Spleen (tissue), 11 donors: ENCODE measurements at regions not wholly inside any gene's neighbourhood (a gene's known extent, or its start where the extent isn't known, plus 50 kb on each side); places are given as distances from the start of the nearest gene placed in this dataset.

Experiments used
- DNase-seq: peaks from one replicate; pipeline ENCODE4 v3.0.0-alpha.2; 2020
- H3K27ac ChIP-seq, 8 donors: fragments of 200-600 bp; sonication (generic) in 7 of 8; 1 replicate in 4 of 8; 2 replicates in 4 of 8; pipeline versions ENCODE4 v1.5.0 to v1.8.0; 2016 to 2021; ENCODE audit warnings: inconsistent platforms in 4 of 8, mild to moderate bottlenecking in 4 of 8, moderate library complexity in 1 of 8
- H3K27me3 ChIP-seq, 7 donors: fragments of 200-600 bp; sonication (generic) in 6 of 7; replicated peaks in 1 of 7; 1 replicate in 4 of 7; 2 replicates in 3 of 7; pipeline versions ENCODE4 v1.5.0 to v1.8.0; 2016 to 2021; ENCODE audit warnings: inconsistent platforms in 3 of 7, mild to moderate bottlenecking in 1 of 7
- H3K36me3 ChIP-seq, 6 donors: fragments of 200-600 bp; sonication (generic) in 5 of 6; 1 replicate in 4 of 6; 2 replicates in 2 of 6; pipeline versions ENCODE4 v1.5.0 to v1.8.0; 2016 to 2021; ENCODE audit warnings: inconsistent platforms in 2 of 6
- H3K4me1 ChIP-seq, 6 donors: fragments of 200-600 bp; sonication (generic) in 5 of 6; 1 replicate in 3 of 6; 2 replicates in 3 of 6; pipeline versions ENCODE4 v1.5.0 to v1.8.0; 2016 to 2021; ENCODE audit warnings: inconsistent platforms in 3 of 6
- H3K4me3 ChIP-seq, 8 donors: fragments of 200-600 bp; sonication (generic) in 7 of 8; 1 replicate in 4 of 8; 2 replicates in 4 of 8; pipeline versions ENCODE4 v1.5.0 to v1.8.0; 2016 to 2021; ENCODE audit warnings: inconsistent platforms in 4 of 8, mild to moderate bottlenecking in 4 of 8, moderate library complexity in 2 of 8
- H3K9me3 ChIP-seq, 8 donors: fragments of 200-600 bp; sonication (generic) in 7 of 8; 1 replicate in 4 of 8; 2 replicates in 4 of 8; pipeline versions ENCODE4 v1.5.0 to v1.8.0; 2016 to 2021; ENCODE audit warnings: inconsistent platforms in 4 of 8
- POLR2A ChIP-seq, 3 donors: fragments of 450-650 bp; IDR thresholded peaks; one replicate each; pipeline ENCODE4 v1.5.1; 2017; ENCODE audit warnings: antibody characterized with exemption in 3 of 3, mild to moderate bottlenecking in 1 of 3
- POLR2AphosphoS5 ChIP-seq, 3 donors: sonication (generic); formaldehyde crosslinking; IDR thresholded peaks; one replicate each; pipeline ENCODE4 v1.5.1; 2017; ENCODE audit warnings: antibody characterized with exemption in 3 of 3
- WGBS, 5 donors: extraction: QIAGEN DNeasy Blood & Tissue Kit in 3 of 5; methylation state at CpG; one replicate each; pipeline versions ENCODE4 v1.1.5 to v1.1.7; 2013 to 2018; 5-methylcytosine and 5-hydroxymethylcytosine counted together
- intact Hi-C: fragments of 100-400 bp; cut with DNase I; formaldehyde crosslinking; loops from one replicate; pipeline ENCODE4 v1.15.0; 2023; ENCODE audit warnings: low total_unique reads
- TF ChIP-seq, protein P1 (sequence below), 11 experiments: fragments of 200-600 bp in 7 of 11; fragments of 450-650 bp in 4 of 11; sonication (generic) in 4 of 11; IDR thresholded peaks in 8 of 11; conservative IDR thresholded peaks in 3 of 11; 1 replicate in 7 of 11; 2 replicates in 4 of 11; pipeline versions ENCODE4 v1.4.0 to v1.8.0; 2016 to 2021; ENCODE audit warnings: antibody characterized with exemption in 11 of 11, inconsistent platforms in 4 of 11, mild to moderate bottlenecking in 1 of 11
- donor health status: healthy with polysubstance abuse.
- donor health status: DM: no; HTN: no; CAD: no; lungs with moderate emphysema.
- donor health status: DM: no; HTN: no; CAD: no.
- donor health status: Bipolar disorder and iron deficiency.
- donor health status: healthy.
- donor health status: DM: no; HTN: no; CAD: no.
- donor health status: DM: yes; HTN: yes; CAD: no.

DNA sequence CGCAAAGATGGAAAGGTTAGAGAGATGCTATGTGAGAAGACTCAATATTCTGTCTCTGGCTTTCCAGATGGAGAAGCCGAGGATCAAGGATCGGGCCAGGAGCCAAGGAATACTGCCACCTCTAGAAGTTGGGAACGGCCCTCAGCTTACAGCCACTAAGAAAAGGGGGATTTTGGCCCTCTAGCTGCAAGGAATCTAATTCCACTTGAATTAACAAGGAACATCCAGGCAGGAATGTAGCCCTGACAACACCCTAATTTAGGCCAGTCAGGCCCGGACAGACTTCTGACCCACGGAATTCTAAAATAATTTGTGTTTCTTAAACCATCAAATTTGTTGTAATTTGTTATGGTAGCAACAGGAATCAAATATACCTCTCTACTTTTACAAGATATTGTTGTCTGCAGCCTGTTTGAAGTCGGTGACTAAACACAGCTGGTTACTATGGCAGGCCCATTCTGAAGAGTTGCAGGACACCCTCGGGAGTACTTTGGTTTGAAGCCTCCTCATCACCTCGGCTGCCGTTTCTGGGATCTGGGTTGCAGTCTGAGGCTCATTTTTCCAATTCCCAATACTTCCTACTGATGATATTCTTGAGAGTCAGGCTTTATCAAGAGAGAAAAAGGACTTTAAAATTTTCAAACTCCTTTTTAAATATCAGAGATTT, 1131.2 kb downstream of the TSN start:
- WGBS, 5 donors = 74 to 85% (median 80%) methylated on average over 10 of the region's 10 CpGs
- intact Hi-C loops = no loop called here
- H3K9me3 ChIP-seq = no peaks in the 10 kb centered on the region
- no peaks in the 10 kb centered on the region for H3K36me3 ChIP-seq
- no peak for DNase-seq
- no peaks in the 10 kb centered on the region for H3K27me3 ChIP-seq
- no peaks in the 10 kb centered on the region for H3K4me1 ChIP-seq
- no peak overlapping the region for H3K27ac ChIP-seq
- no peak for TF ChIP-seq POLR2A (IDR thresholded peaks at IDR 0.05)
- TF ChIP-seq POLR2AphosphoS5 (IDR thresholded peaks at IDR 0.05) = no peak
- TF ChIP-seq, protein P1, sequence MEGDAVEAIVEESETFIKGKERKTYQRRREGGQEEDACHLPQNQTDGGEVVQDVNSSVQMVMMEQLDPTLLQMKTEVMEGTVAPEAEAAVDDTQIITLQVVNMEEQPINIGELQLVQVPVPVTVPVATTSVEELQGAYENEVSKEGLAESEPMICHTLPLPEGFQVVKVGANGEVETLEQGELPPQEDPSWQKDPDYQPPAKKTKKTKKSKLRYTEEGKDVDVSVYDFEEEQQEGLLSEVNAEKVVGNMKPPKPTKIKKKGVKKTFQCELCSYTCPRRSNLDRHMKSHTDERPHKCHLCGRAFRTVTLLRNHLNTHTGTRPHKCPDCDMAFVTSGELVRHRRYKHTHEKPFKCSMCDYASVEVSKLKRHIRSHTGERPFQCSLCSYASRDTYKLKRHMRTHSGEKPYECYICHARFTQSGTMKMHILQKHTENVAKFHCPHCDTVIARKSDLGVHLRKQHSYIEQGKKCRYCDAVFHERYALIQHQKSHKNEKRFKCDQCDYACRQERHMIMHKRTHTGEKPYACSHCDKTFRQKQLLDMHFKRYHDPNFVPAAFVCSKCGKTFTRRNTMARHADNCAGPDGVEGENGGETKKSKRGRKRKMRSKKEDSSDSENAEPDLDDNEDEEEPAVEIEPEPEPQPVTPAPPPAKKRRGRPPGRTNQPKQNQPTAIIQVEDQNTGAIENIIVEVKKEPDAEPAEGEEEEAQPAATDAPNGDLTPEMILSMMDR (IDR thresholded peaks at IDR 0.05 in 8 of 11, conservative IDR thresholded peaks at IDR 0.05 in 3 of 11) = no peak
- no peak overlapping the region for H3K4me3 ChIP-seq

- intact Hi-C loops = no loop called here
- H3K36me3 ChIP-seq = no peaks in the 10 kb centered on the region
- no peak overlapping the region for H3K4me3 ChIP-seq
- no peak overlapping the region for H3K27ac ChIP-seq
- no peak for TF ChIP-seq POLR2A (IDR thresholded peaks at IDR 0.05)
- TF ChIP-seq, protein P1 (IDR thresholded peaks at IDR 0.05 in 8 of 11, conservative IDR thresholded peaks at IDR 0.05 in 3 of 11) = no peak
- no peak for TF ChIP-seq POLR2AphosphoS5 (IDR thresholded peaks at IDR 0.05)
- H3K9me3 ChIP-seq = peaks cover 0 to 5% (median 0%) of the 10 kb centered on the region in 8 donors
- DNase-seq = no peak
- no peaks in the 10 kb centered on the region for H3K4me1 ChIP-seq
- no peaks in the 10 kb centered on the region for H3K27me3 ChIP-seq
Measured at GRCh38 chr2:122899614-122900013, 1125.5 kb upstream of the CNTNAP5 start.

DNA sequence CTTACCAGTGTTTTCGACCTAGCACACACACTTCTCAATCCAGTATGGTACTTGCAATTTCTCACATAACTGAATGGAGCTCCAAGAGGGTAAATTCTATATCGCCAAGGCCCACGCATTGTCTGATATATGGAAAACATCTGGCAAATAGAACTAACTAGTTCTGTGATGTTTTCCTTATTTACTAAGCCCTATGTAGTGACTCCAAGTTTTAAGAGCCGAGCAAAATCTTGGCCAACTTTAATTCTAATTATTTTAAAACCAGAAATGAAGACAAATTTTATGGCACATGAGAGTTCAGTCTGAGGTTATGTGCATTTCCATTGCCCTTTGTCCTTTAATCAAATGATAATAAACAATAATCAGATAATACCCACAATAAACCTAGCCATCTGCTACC, 1119.7 kb upstream of the CNTNAP5 start:
- DNase-seq = no peak
- 75 to 85% (median 82%) methylated on average over 4 of the region's 4 CpGs for WGBS, 5 donors
- no peak for TF ChIP-seq POLR2A (IDR thresholded peaks at IDR 0.05)
- Histone ChIP-seq H3K36me3 (no peaks in the 10 kb centered on the region), H3K4me1 (no peaks in the 10 kb centered on the region), H3K4me3 (no peak overlapping the region), H3K27ac (no peak overlapping the region), H3K9me3 (peaks cover 0 to 4% (median 0%) of the 10 kb centered on the region in 8 donors), H3K27me3 (no peaks in the 10 kb centered on the region)
- intact Hi-C loops = no loop called here

- no peaks in the 10 kb centered on the region for H3K36me3 ChIP-seq
- no peak overlapping the region for H3K27ac ChIP-seq
- peaks cover 0 to 4% (median 0%) of the 10 kb centered on the region in 8 donors for H3K9me3 ChIP-seq
- intact Hi-C loops = no loop called here
- H3K4me3 ChIP-seq = no peak overlapping the region
- no peak for DNase-seq
- TF ChIP-seq, protein P1 (IDR thresholded peaks at IDR 0.05 in 8 of 11, conservative IDR thresholded peaks at IDR 0.05 in 3 of 11) = no peak
- TF ChIP-seq POLR2AphosphoS5 (IDR thresholded peaks at IDR 0.05) = no peak
- TF ChIP-seq POLR2A (IDR thresholded peaks at IDR 0.05) = no peak
- H3K4me1 ChIP-seq = no peaks in the 10 kb centered on the region
- no peaks in the 10 kb centered on the region for H3K27me3 ChIP-seq
- WGBS, 5 donors = 73 to 97% (median 90%) methylated on average over 1 of the region's 1 CpG
Measured at GRCh38 chr2:122908159-122908558, 1116.9 kb upstream of the CNTNAP5 start.
